ENCODE measurements at regions not wholly inside any gene's neighbourhood (a gene's known extent, or its start where the extent isn't known, plus 50 kb on each side); places are given as distances from the start of the nearest gene placed in this dataset.

DNA sequence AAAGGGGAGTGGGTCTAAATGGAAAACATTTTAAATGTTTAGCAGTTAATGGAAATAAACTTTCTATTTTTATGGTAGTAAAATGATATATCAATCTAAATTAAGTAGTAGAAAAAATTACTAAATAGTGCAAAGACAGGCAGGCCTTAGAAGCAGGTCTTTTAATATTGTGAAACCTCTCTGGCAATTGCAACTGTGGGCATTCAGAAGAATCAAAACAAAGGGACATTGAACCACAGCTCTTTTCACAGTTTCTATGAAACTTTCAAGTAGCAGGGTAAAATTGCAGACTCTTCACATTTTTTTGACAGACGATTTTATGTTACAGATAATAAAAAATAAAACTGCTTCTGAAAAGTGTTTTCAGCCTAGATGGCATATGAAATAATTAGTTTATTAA lies 533.7 kb downstream of the BCKDHB start:
- Histone ChIP-seq H3K4me3 (ENCODE audit: low read depth, low read length) (no peak overlapping the region), H3K36me3 (ENCODE audit: control insufficient read depth, insufficient read depth, low read length) (no peaks in the 10 kb centered on the region), H3K27me3 (ENCODE audit: control insufficient read depth, insufficient read depth, low read length) (no peaks in the 10 kb centered on the region)
- no peak for DNase-seq (ENCODE audit: low read depth)
- TF ChIP-seq, protein P1, sequence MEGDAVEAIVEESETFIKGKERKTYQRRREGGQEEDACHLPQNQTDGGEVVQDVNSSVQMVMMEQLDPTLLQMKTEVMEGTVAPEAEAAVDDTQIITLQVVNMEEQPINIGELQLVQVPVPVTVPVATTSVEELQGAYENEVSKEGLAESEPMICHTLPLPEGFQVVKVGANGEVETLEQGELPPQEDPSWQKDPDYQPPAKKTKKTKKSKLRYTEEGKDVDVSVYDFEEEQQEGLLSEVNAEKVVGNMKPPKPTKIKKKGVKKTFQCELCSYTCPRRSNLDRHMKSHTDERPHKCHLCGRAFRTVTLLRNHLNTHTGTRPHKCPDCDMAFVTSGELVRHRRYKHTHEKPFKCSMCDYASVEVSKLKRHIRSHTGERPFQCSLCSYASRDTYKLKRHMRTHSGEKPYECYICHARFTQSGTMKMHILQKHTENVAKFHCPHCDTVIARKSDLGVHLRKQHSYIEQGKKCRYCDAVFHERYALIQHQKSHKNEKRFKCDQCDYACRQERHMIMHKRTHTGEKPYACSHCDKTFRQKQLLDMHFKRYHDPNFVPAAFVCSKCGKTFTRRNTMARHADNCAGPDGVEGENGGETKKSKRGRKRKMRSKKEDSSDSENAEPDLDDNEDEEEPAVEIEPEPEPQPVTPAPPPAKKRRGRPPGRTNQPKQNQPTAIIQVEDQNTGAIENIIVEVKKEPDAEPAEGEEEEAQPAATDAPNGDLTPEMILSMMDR (IDR thresholded peaks at IDR 0.05; ENCODE audit: insufficient read depth, low read length, poor library complexity, severe bottlenecking), result no peak

DNA sequence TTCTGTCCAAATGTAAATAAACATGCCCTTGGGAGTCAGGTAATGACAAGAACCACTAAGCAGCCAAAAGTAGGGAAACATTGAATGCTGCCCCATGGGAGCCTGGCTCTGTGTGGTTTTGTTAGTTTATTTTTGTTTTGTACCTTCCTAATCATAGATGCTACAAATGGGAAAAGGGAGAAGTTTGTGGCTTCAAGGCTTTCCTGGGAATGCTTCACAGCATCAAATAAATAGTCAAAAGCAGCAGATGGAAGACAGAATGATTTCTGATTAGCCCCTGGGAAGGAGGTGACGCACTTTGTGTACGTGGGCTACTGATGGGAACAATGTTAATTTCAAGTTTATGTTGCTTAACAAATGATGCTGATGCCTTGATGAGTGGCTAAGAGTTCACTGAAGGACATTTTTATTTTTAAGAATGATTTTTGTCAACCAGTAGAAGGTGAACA lies 532.7 kb downstream of the BCKDHB start:
- TF ChIP-seq, protein P1 (IDR thresholded peaks at IDR 0.05; ENCODE audit: insufficient read depth, low read length, poor library complexity, severe bottlenecking), result no peak
- no peak for DNase-seq (ENCODE audit: low read depth)

DNA sequence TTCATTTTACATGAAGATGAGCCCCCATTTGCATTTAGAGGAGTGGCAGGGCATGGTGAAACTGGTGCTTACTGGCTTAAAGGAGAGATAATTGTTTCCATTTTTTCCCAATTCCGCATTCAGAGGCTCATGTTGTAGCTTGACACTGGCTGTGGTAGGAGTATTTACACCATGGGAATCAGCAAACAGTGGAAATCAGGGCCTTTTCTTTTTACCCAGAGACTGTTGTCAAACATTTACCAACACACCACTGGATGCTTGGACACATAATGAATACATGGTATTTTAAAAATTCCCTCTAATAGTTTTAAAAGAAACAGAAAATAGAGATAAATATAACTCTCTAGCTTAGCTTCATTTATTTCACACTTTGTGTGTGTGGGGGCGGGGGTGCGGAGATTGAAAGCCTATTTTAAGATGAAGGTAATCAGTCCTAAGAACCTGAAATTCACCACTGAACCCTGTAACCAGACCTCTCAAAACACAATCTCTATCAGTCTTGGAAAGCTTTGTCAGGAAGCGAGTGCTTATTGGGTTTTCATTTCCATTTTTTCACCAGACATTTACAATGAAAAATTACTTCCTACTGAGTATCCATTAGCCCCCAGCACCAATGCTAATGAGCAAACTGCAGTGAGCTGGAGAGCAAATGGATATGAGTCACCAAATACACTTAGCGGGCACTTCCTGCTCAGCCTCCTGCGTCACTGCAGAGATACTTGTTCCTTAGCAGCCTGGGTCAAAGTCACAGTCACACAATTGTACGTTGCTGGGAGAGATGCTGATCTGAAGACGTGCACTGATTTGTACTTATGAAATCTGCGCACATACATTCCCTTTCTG lies 532.0 kb downstream of the BCKDHB start:
- no peaks in the 10 kb centered on the region for H3K36me3 ChIP-seq (ENCODE audit: control insufficient read depth, insufficient read depth, low read length)
- TF ChIP-seq, protein P1 (IDR thresholded peaks at IDR 0.05; ENCODE audit: insufficient read depth, low read length, poor library complexity, severe bottlenecking), result no peak
- H3K27me3 ChIP-seq (ENCODE audit: control insufficient read depth, insufficient read depth, low read length), result no peaks in the 10 kb centered on the region
- peak; percentile 78 for DNase-seq (ENCODE audit: low read depth)
- H3K4me3 ChIP-seq (ENCODE audit: low read depth, low read length), result no peak overlapping the region

More for the DNA sequence above, 532.7 kb downstream of the BCKDHB start:
- H3K36me3 ChIP-seq (ENCODE audit: control insufficient read depth, insufficient read depth, low read length), result no peaks in the 10 kb centered on the region
- H3K27me3 ChIP-seq (ENCODE audit: control insufficient read depth, insufficient read depth, low read length), result no peaks in the 10 kb centered on the region
- no peak overlapping the region for H3K4me3 ChIP-seq (ENCODE audit: low read depth, low read length)

DNA sequence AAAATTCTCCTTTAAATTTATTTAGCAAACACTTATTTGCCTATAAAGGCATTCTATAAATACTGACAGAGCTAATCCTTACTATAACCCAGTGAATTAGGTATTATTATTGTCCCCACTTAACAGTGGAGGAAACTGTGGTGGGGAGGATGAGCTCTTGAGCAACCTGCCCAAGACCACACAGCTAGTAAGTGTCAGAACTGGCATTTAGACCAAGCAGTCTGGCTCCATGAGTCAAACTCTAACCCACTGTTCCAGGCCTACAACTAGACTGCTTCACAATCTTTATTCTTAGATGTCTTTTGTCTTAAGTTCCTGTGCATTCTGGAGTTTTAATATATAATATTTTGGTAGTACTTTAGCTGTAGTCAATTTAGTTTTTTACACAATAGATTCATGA lies 530.8 kb downstream of the BCKDHB start:
- DNase-seq (ENCODE audit: low read depth), result no peak
- TF ChIP-seq, protein P1 (IDR thresholded peaks at IDR 0.05; ENCODE audit: insufficient read depth, low read length, poor library complexity, severe bottlenecking), result no peak
- no peaks in the 10 kb centered on the region for H3K27me3 ChIP-seq (ENCODE audit: control insufficient read depth, insufficient read depth, low read length)
- no peaks in the 10 kb centered on the region for H3K36me3 ChIP-seq (ENCODE audit: control insufficient read depth, insufficient read depth, low read length)
- no peak overlapping the region for H3K4me3 ChIP-seq (ENCODE audit: low read depth, low read length)

DNA sequence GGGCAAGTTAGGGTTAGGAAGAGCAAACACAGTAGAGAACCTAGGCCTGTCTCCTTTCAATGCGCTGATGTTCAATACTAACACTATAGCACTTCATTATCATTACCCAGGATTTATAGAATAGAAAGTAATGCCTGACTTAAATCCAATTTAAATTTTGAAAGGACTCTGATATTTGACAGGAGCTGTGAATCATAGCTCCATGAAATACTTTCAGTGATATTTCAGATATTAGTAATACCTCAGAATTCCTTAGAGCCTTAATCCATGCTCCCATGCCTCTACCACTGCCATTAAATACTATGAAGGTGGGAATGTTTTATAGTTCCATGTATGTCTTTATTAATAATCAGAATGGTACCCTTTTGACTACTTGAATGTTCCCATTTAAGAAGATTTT lies 530.2 kb downstream of the BCKDHB start:
- DNase-seq (ENCODE audit: low read depth), result no peak
- TF ChIP-seq, protein P1 (IDR thresholded peaks at IDR 0.05; ENCODE audit: insufficient read depth, low read length, poor library complexity, severe bottlenecking), result no peak
- no peak overlapping the region for H3K4me3 ChIP-seq (ENCODE audit: low read depth, low read length)
- no peaks in the 10 kb centered on the region for H3K36me3 ChIP-seq (ENCODE audit: control insufficient read depth, insufficient read depth, low read length)
- no peaks in the 10 kb centered on the region for H3K27me3 ChIP-seq (ENCODE audit: control insufficient read depth, insufficient read depth, low read length)

DNA sequence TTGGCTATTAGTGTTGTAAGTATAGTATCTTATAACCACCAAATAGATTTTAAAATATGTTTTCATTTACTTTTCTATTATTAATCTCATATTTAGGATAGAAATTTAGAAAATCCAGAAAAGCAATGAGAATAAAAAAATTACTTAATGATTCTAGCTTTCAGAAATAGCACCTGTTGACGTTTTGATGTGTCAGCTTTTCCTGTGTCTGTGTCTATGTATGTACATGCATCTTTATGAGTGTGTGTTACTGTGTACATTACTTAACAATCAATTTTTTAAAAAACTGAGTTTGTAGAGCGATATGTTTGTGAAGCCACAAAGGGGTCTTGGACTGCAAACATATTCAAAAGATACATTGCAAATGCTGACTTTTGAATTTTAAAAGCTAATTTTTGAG lies 526.9 kb downstream of the BCKDHB start:
- TF ChIP-seq, protein P1 (IDR thresholded peaks at IDR 0.05; ENCODE audit: insufficient read depth, low read length, poor library complexity, severe bottlenecking), result no peak
- no peak for DNase-seq (ENCODE audit: low read depth)
- no peak overlapping the region for H3K4me3 ChIP-seq (ENCODE audit: low read depth, low read length)
- H3K27me3 ChIP-seq (ENCODE audit: control insufficient read depth, insufficient read depth, low read length), result no peaks in the 10 kb centered on the region
- H3K36me3 ChIP-seq (ENCODE audit: control insufficient read depth, insufficient read depth, low read length), result no peaks in the 10 kb centered on the region
